SK-N-SH (cell line): ENCODE measurements at regions not wholly inside any gene's neighbourhood (a gene's known extent, or its start where the extent isn't known, plus 50 kb on each side); places are given as distances from the start of the nearest gene placed in this dataset.

Experiments
- CTCF ChIA-PET: fragments of 300-600, 350-600 bp; formaldehyde crosslinking; extraction: SDS; loops from one replicate; lab custom pipeline; 2021; lab: Yijun Ruan, JAX
- POLR2A ChIA-PET: fragments of 350-600 bp; sonication (Branson Sonifier 250); formaldehyde crosslinking; extraction: SDS; loops from one replicate; lab custom pipeline; 2020; ENCODE audit warnings: antibody characterized with exemption, inconsistent platforms; lab: Yijun Ruan, JAX
- DNase-seq: peaks from one replicate; pipeline ENCODE4 v3.0.0; 2012
- H2AFZ ChIP-seq: fragments of 200-600 bp; sonication (generic); 2 replicates; pipeline ENCODE4 v1.8.1; 2016; ENCODE audit warnings: antibody characterized with exemption, mild to moderate bottlenecking, low read depth
- H3F3A ChIP-seq: fragments of 200-600 bp; sonication (generic); replicated peaks from 2 replicates; pipeline ENCODE3; 2016; ENCODE audit warnings: antibody characterized with exemption, mild to moderate bottlenecking; ENCODE audit not compliant: insufficient read depth
- H3K27ac ChIP-seq, 2 experiments: fragments of 200-500 bp in 1 of 2; fragments of 200-600 bp in 1 of 2; sonication (Bioruptor generic) in 1 of 2; sonication (generic), shearing (Covaris generic) in 1 of 2; 2 replicates each; pipeline versions ENCODE4 v1.5.1 to v1.6.1; 2014 to 2016; ENCODE audit warnings: low read depth in 2 of 2, inconsistent platforms in 1 of 2, low read length in 1 of 2, mild to moderate bottlenecking in 1 of 2, mixed read lengths in 1 of 2
- H3K27me3 ChIP-seq: fragments of 200-600 bp; sonication (generic), shearing (Covaris generic); 2 replicates; pipeline ENCODE4 v1.6.1; 2016; ENCODE audit warnings: mixed run types; ENCODE audit not compliant: insufficient read depth
- H3K36me3 ChIP-seq, 2 experiments: fragments of 200-500 bp in 1 of 2; fragments of 200-600 bp in 1 of 2; sonication (Bioruptor generic) in 1 of 2; sonication (generic) in 1 of 2; replicated peaks in 1 of 2; 2 replicates each; pipeline versions ENCODE3 to v1.5.1; 2014 to 2016; ENCODE audit warnings: low read length in 1 of 2, mild to moderate bottlenecking in 1 of 2; ENCODE audit not compliant: insufficient read depth in 2 of 2, control insufficient read depth in 1 of 2
- H3K4me1 ChIP-seq, 2 experiments: fragments of 200-500 bp in 1 of 2; fragments of 200-600 bp in 1 of 2; sonication (Bioruptor generic) in 1 of 2; sonication (generic), shearing (Covaris generic) in 1 of 2; 2 replicates each; pipeline versions ENCODE4 v1.5.1 to v1.6.1; 2014 to 2016; ENCODE audit warnings: low read depth in 1 of 2, low read length in 1 of 2, mixed run types in 1 of 2; ENCODE audit not compliant: insufficient read depth in 2 of 2, control insufficient read depth in 1 of 2
- H3K4me2 ChIP-seq: fragments of 200-600 bp; sonication (generic), shearing (Covaris generic); 2 replicates; pipeline ENCODE4 v1.6.1; 2017; ENCODE audit warnings: mixed run types
- H3K4me3 ChIP-seq, 2 experiments: fragments of 200-500 bp in 1 of 2; fragments of 200-600 bp in 1 of 2; sonication (Bioruptor generic) in 1 of 2; sonication (generic), shearing (Covaris generic) in 1 of 2; 2 replicates each; pipeline versions ENCODE4 v1.5.1 to v1.8.1; 2014 to 2016; ENCODE audit warnings: low read depth in 2 of 2, inconsistent platforms in 1 of 2, low read length in 1 of 2, mild to moderate bottlenecking in 1 of 2, mixed read lengths in 1 of 2, moderate library complexity in 1 of 2
- H3K79me2 ChIP-seq: fragments of 200-600 bp; sonication (generic); 2 replicates; pipeline ENCODE4 v1.8.1; 2017; ENCODE audit warnings: mild to moderate bottlenecking; ENCODE audit not compliant: insufficient read depth
- H3K9ac ChIP-seq: fragments of 200-600 bp; sonication (generic); 2 replicates; pipeline ENCODE4 v1.6.1; 2017; ENCODE audit warnings: mixed run types
- H3K9me2 ChIP-seq: fragments of 200-600 bp; sonication (generic); 2 replicates; pipeline ENCODE4 v1.6.1; 2017; ENCODE audit warnings: mixed run types
- H3K9me3 ChIP-seq: fragments of 200-600 bp; sonication (generic); 2 replicates; pipeline ENCODE4 v1.6.1; 2017; ENCODE audit warnings: mixed run types, mild to moderate bottlenecking, moderate library complexity
- H4K20me1 ChIP-seq: fragments of 200-600 bp; sonication (generic); 2 replicates; pipeline ENCODE4 v1.6.1; 2017; ENCODE audit warnings: mild to moderate bottlenecking, mixed run types; ENCODE audit not compliant: insufficient read depth
- ELF1 ChIP-seq: IDR thresholded peaks from 2 replicates; pipeline ENCODE4 v1.4.0; 2012
- EZH2phosphoT487 ChIP-seq: fragments of 200-600 bp; sonication (generic); IDR thresholded peaks from 2 replicates; pipeline ENCODE4 v1.6.1; 2017; ENCODE audit warnings: low read depth, mixed run types, mild to moderate bottlenecking, antibody characterized with exemption, moderate library complexity, borderline replicate concordance
- FOSL2 ChIP-seq: IDR thresholded peaks from 2 replicates; pipeline ENCODE4 v1.4.0; 2012; ENCODE audit warnings: low read depth, mild to moderate bottlenecking, moderate library complexity, borderline replicate concordance
- FOXJ3 ChIP-seq: sonication (generic); formaldehyde crosslinking; IDR thresholded peaks from 2 replicates; pipeline ENCODE4 v1.5.1; 2020; ENCODE audit warnings: mild to moderate bottlenecking, missing genetic modification reagents
- JUND ChIP-seq: IDR thresholded peaks from 2 replicates; pipeline ENCODE4 v1.4.0; 2012
- MXI1 ChIP-seq: IDR thresholded peaks from 2 replicates; pipeline ENCODE4 v1.6.1; 2012; ENCODE audit warnings: mild to moderate bottlenecking, low read depth, low read length, improper control_type of control experiment
- NRF1 ChIP-seq: IDR thresholded peaks from 2 replicates; pipeline ENCODE4 v1.6.1; 2012; ENCODE audit warnings: low read depth, mild to moderate bottlenecking, low read length
- RAD21 ChIP-seq: IDR thresholded peaks from 2 replicates; pipeline ENCODE4 v1.6.1; 2012; ENCODE audit warnings: mild to moderate bottlenecking, low read length
- RCOR1 ChIP-seq: fragments of 150-350 bp; IDR thresholded peaks from 2 replicates; pipeline ENCODE4 v1.6.1; 2017; ENCODE audit warnings: antibody characterized with exemption, low read length
- RFX5 ChIP-seq: IDR thresholded peaks from 2 replicates; pipeline ENCODE4 v1.6.1; 2012; ENCODE audit warnings: mild to moderate bottlenecking, improper control_type of control experiment, low read length
- RXRA ChIP-seq: IDR thresholded peaks from 2 replicates; pipeline ENCODE4 v1.4.0; 2012; ENCODE audit warnings: low read depth, mild to moderate bottlenecking, borderline replicate concordance
- SIN3A ChIP-seq: IDR thresholded peaks from 2 replicates; pipeline ENCODE4 v1.6.1; 2012; ENCODE audit warnings: low read depth, mild to moderate bottlenecking, low read length, moderate library complexity, borderline replicate concordance
- SMC3 ChIP-seq: IDR thresholded peaks from 2 replicates; pipeline ENCODE4 v1.6.1; 2012; ENCODE audit warnings: low read depth, low read length, improper control_type of control experiment
- TCF12 ChIP-seq: IDR thresholded peaks from 2 replicates; pipeline ENCODE4 v1.4.0; 2012
- YY1 ChIP-seq: IDR thresholded peaks from 2 replicates; pipeline ENCODE4 v1.4.0; 2012; ENCODE audit warnings: low read depth, mild to moderate bottlenecking
- WGBS: methylation state at CpG from one replicate; pipeline ENCODE4 v1.1.6; 2017; ENCODE audit warnings: low lambda C conversion rate; 5-methylcytosine and 5-hydroxymethylcytosine counted together
- TF ChIP-seq, protein P1 (sequence below): IDR thresholded peaks from 2 replicates; pipeline ENCODE4 v1.4.0; 2012; ENCODE audit warnings: low read depth, borderline replicate concordance
- TF ChIP-seq, protein P2 (sequence below): fragments of 150-350 bp; IDR thresholded peaks from 2 replicates; pipeline ENCODE4 v1.6.1; 2017; ENCODE audit warnings: antibody characterized with exemption, low read length, low read depth, borderline replicate concordance
- TF ChIP-seq, protein P3 (sequence below): IDR thresholded peaks from 2 replicates; pipeline ENCODE4 v1.4.0; 2012; ENCODE audit warnings: low read depth, borderline replicate concordance
- TF ChIP-seq, protein P4 (sequence below): fragments of 150-350 bp; IDR thresholded peaks from 2 replicates; pipeline ENCODE4 v1.6.1; 2016; ENCODE audit warnings: mild to moderate bottlenecking, low read depth, low read length

DNA sequence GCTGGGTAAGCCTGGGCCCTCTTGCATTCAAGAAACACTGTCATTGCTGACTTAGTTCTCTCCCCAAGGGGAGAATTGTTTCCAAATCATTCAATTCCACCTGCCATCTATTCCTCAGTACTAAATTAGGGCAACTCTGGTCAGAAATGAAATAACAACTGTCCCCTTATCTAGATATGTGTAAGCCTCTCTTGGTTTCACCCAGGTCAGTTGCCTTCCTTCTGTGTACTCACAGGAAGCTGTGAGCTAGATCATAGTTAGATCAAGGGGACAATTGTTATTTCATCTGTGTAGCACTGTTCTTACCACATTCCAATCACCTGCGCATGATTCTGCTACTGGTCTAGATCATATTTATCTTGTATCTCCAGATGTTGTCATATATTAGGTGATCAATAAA is 483.0 kb upstream of the SORCS1 start (continued):
- no peak for TF ChIP-seq RXRA

DNA sequence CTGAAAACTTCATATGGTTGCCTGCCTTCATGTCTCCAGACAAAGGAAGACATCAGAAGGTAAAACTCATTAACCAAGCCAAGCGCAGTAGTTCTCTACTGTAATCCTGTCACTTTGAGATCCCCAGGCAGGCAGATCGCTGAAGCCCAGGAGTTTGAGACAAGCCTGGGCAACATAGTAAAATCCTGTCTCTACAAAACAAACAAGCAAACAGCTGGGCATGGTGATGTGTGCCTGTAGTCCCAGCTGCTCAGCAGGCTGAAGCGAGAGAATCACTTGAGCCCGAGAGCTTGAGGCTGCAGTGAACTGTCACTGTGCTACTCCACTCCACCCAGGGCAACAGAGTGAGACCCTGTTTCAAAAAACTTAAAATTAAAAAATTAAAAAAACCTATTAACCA is 467.4 kb upstream of the SORCS1 start:
- no peak overlapping the region for H3K27ac ChIP-seq
- no peak for DNase-seq
- H3K36me3 ChIP-seq: no peaks in the 10 kb centered on the region
- no peak overlapping the region for H2AFZ ChIP-seq
- no peak overlapping the region for H3K4me3 ChIP-seq
- no peak overlapping the region for H3K9ac ChIP-seq
- CTCF ChIA-PET: no interaction called here
- H3F3A ChIP-seq: no peaks in the 10 kb centered on the region
- 0 out of 2 replicates have a peak, but pooled peaks cover 1% of the 10 kb centered on the region for H3K9me3 ChIP-seq
- H3K27me3 ChIP-seq: no peaks in the 10 kb centered on the region
- no peaks in the 10 kb centered on the region for H3K9me2 ChIP-seq
- no peaks in the 10 kb centered on the region for H3K4me1 ChIP-seq
- H3K4me2 ChIP-seq: no peak overlapping the region
- H3K79me2 ChIP-seq: no peaks in the 10 kb centered on the region
- no peaks in the 10 kb centered on the region for H4K20me1 ChIP-seq
- POLR2A ChIA-PET: no interaction called here
- 81% methylated on average over 3 of the region's 4 CpGs for WGBS
- no peak for TF ChIP-seq SIN3A
- TF ChIP-seq RCOR1: no peak
- TF ChIP-seq, protein P1, sequence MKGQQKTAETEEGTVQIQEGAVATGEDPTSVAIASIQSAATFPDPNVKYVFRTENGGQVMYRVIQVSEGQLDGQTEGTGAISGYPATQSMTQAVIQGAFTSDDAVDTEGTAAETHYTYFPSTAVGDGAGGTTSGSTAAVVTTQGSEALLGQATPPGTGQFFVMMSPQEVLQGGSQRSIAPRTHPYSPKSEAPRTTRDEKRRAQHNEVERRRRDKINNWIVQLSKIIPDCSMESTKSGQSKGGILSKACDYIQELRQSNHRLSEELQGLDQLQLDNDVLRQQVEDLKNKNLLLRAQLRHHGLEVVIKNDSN: no peak
- TF ChIP-seq EZH2phosphoT487: no peak
- no peak for TF ChIP-seq RAD21
- no peak for TF ChIP-seq FOXJ3 (CRISPR knock-in tag)

GRCh38 chr10:107626862-107627261 is 462.4 kb upstream of the SORCS1 start:
- Histone ChIP-seq H3K9me3 (0 out of 2 replicates have a peak, but pooled peaks cover 4% of the 10 kb centered on the region), H3K4me3 (no peak overlapping the region), H3K27me3 (no peaks in the 10 kb centered on the region), H2AFZ (no peak overlapping the region), H4K20me1 (no peaks in the 10 kb centered on the region), H3K79me2 (no peaks in the 10 kb centered on the region), H3K9me2 (no peaks in the 10 kb centered on the region), H3K36me3 (no peaks in the 10 kb centered on the region), H3K4me1 (no peaks in the 10 kb centered on the region), H3K9ac (no peak overlapping the region), H3K27ac (no peak overlapping the region)
- ChIA-PET POLR2A (no interaction called here), CTCF (no interaction called here)
- 59% methylated on average over 3 of the region's 3 CpGs for WGBS
- DNase-seq: no peak
- no peak for TF ChIP-seq FOSL2
- no peak for TF ChIP-seq YY1
- no peak for TF ChIP-seq RXRA
- TF ChIP-seq MXI1: no peak
- TF ChIP-seq JUND: no peak
- no peak for TF ChIP-seq ELF1
- TF ChIP-seq, all 33 proteins: peak for 0
- H3F3A ChIP-seq: no peaks in the 10 kb centered on the region
- H3K4me2 ChIP-seq: no peak overlapping the region

DNA sequence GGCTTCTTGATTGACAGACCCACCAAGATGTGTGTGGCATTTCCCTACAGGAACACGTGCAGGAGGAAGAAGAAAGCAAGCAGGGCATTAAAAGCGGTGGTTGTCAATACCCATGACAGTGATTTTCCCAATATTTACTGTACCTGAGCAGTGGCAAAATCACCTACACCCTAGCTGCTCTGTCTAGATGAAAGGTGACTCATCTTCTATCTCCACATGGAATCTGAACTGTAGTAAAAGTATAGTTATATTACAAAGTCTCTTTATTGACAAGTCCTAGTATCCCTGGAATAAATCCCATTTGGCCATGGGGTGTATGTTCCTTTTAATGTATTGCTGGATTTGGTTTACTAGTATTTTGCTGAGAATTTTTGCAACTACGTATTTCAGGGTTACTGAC is 458.8 kb upstream of the SORCS1 start:
- TF ChIP-seq, protein P2, sequence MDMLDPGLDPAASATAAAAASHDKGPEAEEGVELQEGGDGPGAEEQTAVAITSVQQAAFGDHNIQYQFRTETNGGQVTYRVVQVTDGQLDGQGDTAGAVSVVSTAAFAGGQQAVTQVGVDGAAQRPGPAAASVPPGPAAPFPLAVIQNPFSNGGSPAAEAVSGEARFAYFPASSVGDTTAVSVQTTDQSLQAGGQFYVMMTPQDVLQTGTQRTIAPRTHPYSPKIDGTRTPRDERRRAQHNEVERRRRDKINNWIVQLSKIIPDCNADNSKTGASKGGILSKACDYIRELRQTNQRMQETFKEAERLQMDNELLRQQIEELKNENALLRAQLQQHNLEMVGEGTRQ: no peak
- no peak for TF ChIP-seq RFX5
- no peak for TF ChIP-seq TCF12
- TF ChIP-seq, protein P3, sequence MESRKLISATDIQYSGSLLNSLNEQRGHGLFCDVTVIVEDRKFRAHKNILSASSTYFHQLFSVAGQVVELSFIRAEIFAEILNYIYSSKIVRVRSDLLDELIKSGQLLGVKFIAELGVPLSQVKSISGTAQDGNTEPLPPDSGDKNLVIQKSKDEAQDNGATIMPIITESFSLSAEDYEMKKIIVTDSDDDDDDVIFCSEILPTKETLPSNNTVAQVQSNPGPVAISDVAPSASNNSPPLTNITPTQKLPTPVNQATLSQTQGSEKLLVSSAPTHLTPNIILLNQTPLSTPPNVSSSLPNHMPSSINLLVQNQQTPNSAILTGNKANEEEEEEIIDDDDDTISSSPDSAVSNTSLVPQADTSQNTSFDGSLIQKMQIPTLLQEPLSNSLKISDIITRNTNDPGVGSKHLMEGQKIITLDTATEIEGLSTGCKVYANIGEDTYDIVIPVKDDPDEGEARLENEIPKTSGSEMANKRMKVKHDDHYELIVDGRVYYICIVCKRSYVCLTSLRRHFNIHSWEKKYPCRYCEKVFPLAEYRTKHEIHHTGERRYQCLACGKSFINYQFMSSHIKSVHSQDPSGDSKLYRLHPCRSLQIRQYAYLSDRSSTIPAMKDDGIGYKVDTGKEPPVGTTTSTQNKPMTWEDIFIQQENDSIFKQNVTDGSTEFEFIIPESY: no peak
- no peak for TF ChIP-seq NRF1
- no peak for TF ChIP-seq MXI1
- no peak for TF ChIP-seq ELF1
- no peak for TF ChIP-seq SMC3
- TF ChIP-seq, protein P4, sequence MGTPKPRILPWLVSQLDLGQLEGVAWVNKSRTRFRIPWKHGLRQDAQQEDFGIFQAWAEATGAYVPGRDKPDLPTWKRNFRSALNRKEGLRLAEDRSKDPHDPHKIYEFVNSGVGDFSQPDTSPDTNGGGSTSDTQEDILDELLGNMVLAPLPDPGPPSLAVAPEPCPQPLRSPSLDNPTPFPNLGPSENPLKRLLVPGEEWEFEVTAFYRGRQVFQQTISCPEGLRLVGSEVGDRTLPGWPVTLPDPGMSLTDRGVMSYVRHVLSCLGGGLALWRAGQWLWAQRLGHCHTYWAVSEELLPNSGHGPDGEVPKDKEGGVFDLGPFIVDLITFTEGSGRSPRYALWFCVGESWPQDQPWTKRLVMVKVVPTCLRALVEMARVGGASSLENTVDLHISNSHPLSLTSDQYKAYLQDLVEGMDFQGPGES: no peak
- H3K9me2 ChIP-seq: no peaks in the 10 kb centered on the region
- no peak overlapping the region for H3K27ac ChIP-seq
- no peaks in the 10 kb centered on the region for H3K36me3 ChIP-seq
- POLR2A ChIA-PET: no interaction called here
- H2AFZ ChIP-seq: no peak overlapping the region
- no peaks in the 10 kb centered on the region for H4K20me1 ChIP-seq
- no peaks in the 10 kb centered on the region for H3K79me2 ChIP-seq
- H3K27me3 ChIP-seq: no peaks in the 10 kb centered on the region
- no peaks in the 10 kb centered on the region for H3K4me1 ChIP-seq
- H3K4me2 ChIP-seq: no peak overlapping the region
- DNase-seq: no peak
- no peaks in the 10 kb centered on the region for H3F3A ChIP-seq
- H3K4me3 ChIP-seq: no peak overlapping the region
- H3K9ac ChIP-seq: no peak overlapping the region
- 0 out of 2 replicates have a peak, but pooled peaks cover 4% of the 10 kb centered on the region for H3K9me3 ChIP-seq
- 53% methylated on average over 3 of the region's 3 CpGs for WGBS
- CTCF ChIA-PET: no interaction called here
